Upper lobe of left lung (tissue), 6 donors: ENCODE measurements at regions not wholly inside any gene's neighbourhood (a gene's known extent, or its start where the extent isn't known, plus 50 kb on each side); places are given as distances from the start of the nearest gene placed in this dataset.

Source experiments
- ATAC-seq, 2 donors: fragments of 200-7000 bp; cut with Tn5 transposase; one replicate each; pipeline ENCODE4 v1.9.1; 2022; ENCODE audit warnings: mild to moderate bottlenecking in 2 of 2, moderate library complexity in 2 of 2; ENCODE audit not compliant: low FRiP score in 2 of 2
- DNase-seq, 2 donors: peaks; one replicate each; pipeline ENCODE4 v3.0.0-alpha.2; 2019 to 2020
- H3K27ac ChIP-seq, 4 donors: fragments of 200-600 bp; sonication (generic); one replicate each; pipeline ENCODE4 v1.5.1; 2016 to 2019
- H3K27me3 ChIP-seq, 4 donors: fragments of 200-600 bp; sonication (generic); one replicate each; pipeline ENCODE4 v1.5.1; 2017 to 2019
- H3K36me3 ChIP-seq, 4 donors: fragments of 200-600 bp; sonication (generic); one replicate each; pipeline ENCODE4 v1.5.1; 2016 to 2019
- H3K4me1 ChIP-seq, 4 donors: fragments of 200-600 bp; sonication (generic); one replicate each; pipeline ENCODE4 v1.5.1; 2018 to 2019
- H3K4me3 ChIP-seq, 4 donors: fragments of 200-600 bp; sonication (generic); one replicate each; pipeline ENCODE4 v1.5.1; 2017 to 2019; ENCODE audit warnings: mild to moderate bottlenecking in 2 of 4, moderate library complexity in 1 of 4
- H3K9me3 ChIP-seq, 4 donors: fragments of 200-600 bp; sonication (generic); one replicate each; pipeline ENCODE4 v1.5.1; 2018 to 2019
- CTCF ChIP-seq, 6 experiments: fragments of 450-650 bp in 4 of 6; fragments of 200-600 bp in 2 of 6; sonication (generic) in 2 of 6; IDR thresholded peaks; one replicate each; pipeline ENCODE4 v1.5.1; 2016 to 2019; ENCODE audit warnings: antibody characterized with exemption in 6 of 6
- EP300 ChIP-seq, 4 donors: sonication (generic); formaldehyde crosslinking; IDR thresholded peaks; one replicate each; pipeline ENCODE4 v1.5.1; 2017; ENCODE audit warnings: antibody characterized with exemption in 4 of 4, control low read depth in 2 of 4
- POLR2A ChIP-seq, 4 donors: fragments of 450-650 bp; IDR thresholded peaks; one replicate each; pipeline ENCODE4 v1.5.1; 2016 to 2017; ENCODE audit warnings: antibody characterized with exemption in 4 of 4, mild to moderate bottlenecking in 2 of 4
- POLR2AphosphoS5 ChIP-seq, 2 donors: sonication (generic); formaldehyde crosslinking; IDR thresholded peaks; one replicate each; pipeline ENCODE4 v1.5.1; 2017; ENCODE audit warnings: antibody characterized with exemption in 2 of 2
- WGBS, 2 donors: methylation state at CpG; one replicate each; pipeline ENCODE4 v1.1.5; 2017 to 2018; 5-methylcytosine and 5-hydroxymethylcytosine counted together
- donor health status: DM: no; HTN: no; CAD: no; lungs with moderate emphysema.
- donor health status: DM: no; HTN: yes; CAD: no; lungs with severe emphysema.

GRCh38 chr12:107528731-107529365 is 156.8 kb upstream of the PWP1 start:
- TF ChIP-seq EP300 (IDR thresholded peaks at IDR 0.05) (no peak), CTCF (IDR thresholded peaks at IDR 0.05) (no peak), POLR2AphosphoS5 (IDR thresholded peaks at IDR 0.05) (no peak), POLR2A (IDR thresholded peaks at IDR 0.05) (no peak)
- Histone ChIP-seq H3K27ac (no peak overlapping the region), H3K9me3 (no peaks in the 10 kb centered on the region), H3K27me3 (no peaks in the 10 kb centered on the region), H3K4me1 (no peaks in the 10 kb centered on the region), H3K4me3 (no peak overlapping the region), H3K36me3 (no peaks in the 10 kb centered on the region)
- WGBS, 2 donors, result 85 to 94% methylated on average over 7 of the region's 7 CpGs
- no peak for DNase-seq
- no peak for ATAC-seq

- H3K27ac ChIP-seq, result no peak overlapping the region
- no peaks in the 10 kb centered on the region for H3K27me3 ChIP-seq
- no peak for TF ChIP-seq EP300 (IDR thresholded peaks at IDR 0.05)
- no peaks in the 10 kb centered on the region for H3K36me3 ChIP-seq
- no peak overlapping the region for H3K4me3 ChIP-seq
- 93 to 96% methylated on average over 3 of the region's 3 CpGs for WGBS, 2 donors
- H3K4me1 ChIP-seq, result no peaks in the 10 kb centered on the region
- ATAC-seq, result no peak
- H3K9me3 ChIP-seq, result no peaks in the 10 kb centered on the region
- no peak for DNase-seq
These were observed 155.6 kb upstream of the PWP1 start for GRCh38 chr12:107529991-107530390.

- no peak for DNase-seq
- Histone ChIP-seq H3K27ac (no peak overlapping the region), H3K4me3 (no peak overlapping the region), H3K9me3 (no peaks in the 10 kb centered on the region), H3K36me3 (no peaks in the 10 kb centered on the region), H3K27me3 (no peaks in the 10 kb centered on the region), H3K4me1 (no peaks in the 10 kb centered on the region)
- WGBS, 2 donors, result 86 to 90% methylated on average over 2 of the region's 2 CpGs
- no peak for ATAC-seq
- TF ChIP-seq EP300 (IDR thresholded peaks at IDR 0.05), result no peak
- no peak for TF ChIP-seq CTCF (IDR thresholded peaks at IDR 0.05)
- TF ChIP-seq POLR2AphosphoS5 (IDR thresholded peaks at IDR 0.05), result no peak
- TF ChIP-seq POLR2A (IDR thresholded peaks at IDR 0.05), result no peak
These were observed 154.9 kb upstream of the PWP1 start for GRCh38 chr12:107530701-107531100.

- H3K4me1 ChIP-seq, result no peaks in the 10 kb centered on the region
- H3K9me3 ChIP-seq, result no peaks in the 10 kb centered on the region
- TF ChIP-seq POLR2A (IDR thresholded peaks at IDR 0.05), result no peak
- TF ChIP-seq EP300 (IDR thresholded peaks at IDR 0.05), result no peak
- no peak for TF ChIP-seq CTCF (IDR thresholded peaks at IDR 0.05)
- TF ChIP-seq POLR2AphosphoS5 (IDR thresholded peaks at IDR 0.05), result no peak
- no peaks in the 10 kb centered on the region for H3K36me3 ChIP-seq
- no peak overlapping the region for H3K27ac ChIP-seq
- H3K27me3 ChIP-seq, result no peaks in the 10 kb centered on the region
- DNase-seq, result no peak
- H3K4me3 ChIP-seq, result no peak overlapping the region
- no peak for ATAC-seq
These were observed 152.4 kb upstream of the PWP1 start for GRCh38 chr12:107533218-107533617.

GRCh38 chr12:107536613-107537012 is 149.0 kb upstream of the PWP1 start:
- ATAC-seq, result no peak
- no peak for TF ChIP-seq CTCF (IDR thresholded peaks at IDR 0.05)
- TF ChIP-seq POLR2A (IDR thresholded peaks at IDR 0.05), result no peak
- TF ChIP-seq EP300 (IDR thresholded peaks at IDR 0.05), result no peak
- no peak for TF ChIP-seq POLR2AphosphoS5 (IDR thresholded peaks at IDR 0.05)
- no peak overlapping the region for H3K4me3 ChIP-seq
- H3K27me3 ChIP-seq, result no peaks in the 10 kb centered on the region
- no peak overlapping the region for H3K27ac ChIP-seq
- H3K9me3 ChIP-seq, result no peaks in the 10 kb centered on the region
- no peaks in the 10 kb centered on the region for H3K4me1 ChIP-seq
- WGBS, 2 donors, result 38 to 40% methylated on average over 2 of the region's 2 CpGs
- DNase-seq, result no peak
- no peaks in the 10 kb centered on the region for H3K36me3 ChIP-seq
